Right lobe of liver (tissue), 6 donors: ENCODE measurements at regions not wholly inside any gene's neighbourhood (a gene's known extent, or its start where the extent isn't known, plus 50 kb on each side); places are given as distances from the start of the nearest gene placed in this dataset.

Source experiments
- ATAC-seq, 4 donors: fragments of 200-7000 bp; cut with Tn5 transposase; one replicate each; pipeline ENCODE4 v1.9.1; 2020; ENCODE audit warnings: mild to moderate bottlenecking in 4 of 4, moderate library complexity in 4 of 4
- DNase-seq, 3 donors: peaks; one replicate each; pipeline ENCODE4 v3.0.0-alpha.2; 2020
- H3K27ac ChIP-seq, 3 donors: fragments of 200-600 bp; one replicate each; pipeline ENCODE4 v1.8.0; 2022
- H3K27me3 ChIP-seq, 2 donors: fragments of 200-600 bp; one replicate each; pipeline ENCODE4 v1.8.0; 2022
- H3K36me3 ChIP-seq, 4 donors: fragments of 200-600 bp; sonication (generic) in 1 of 4; one replicate each; pipeline versions ENCODE4 v1.5.1 to v1.8.0; 2017 to 2022; ENCODE audit warnings: control low read depth in 1 of 4
- H3K4me1 ChIP-seq, 4 donors: fragments of 200-600 bp; sonication (generic) in 1 of 4; one replicate each; pipeline versions ENCODE4 v1.5.1 to v1.8.0; 2017 to 2022; ENCODE audit warnings: control low read depth in 1 of 4
- H3K4me3 ChIP-seq, 3 donors: fragments of 200-600 bp; one replicate each; pipeline ENCODE4 v1.8.0; 2022
- H3K9me3 ChIP-seq, 4 donors: fragments of 200-600 bp; sonication (generic) in 1 of 4; one replicate each; pipeline versions ENCODE4 v1.5.1 to v1.8.0; 2017 to 2022; ENCODE audit warnings: control low read depth in 1 of 4
- POLR2A ChIP-seq: fragments of 450-650 bp; IDR thresholded peaks from one replicate; pipeline ENCODE4 v1.6.1; 2017; ENCODE audit warnings: antibody characterized with exemption, mild to moderate bottlenecking
- WGBS: methylation state at CpG from one replicate; pipeline ENCODE4 v1.1.6; 2018; ENCODE audit warnings: low coverage, low lambda C conversion rate; ENCODE audit not compliant: insufficient coverage; ENCODE audit errors: missing lambda C conversion rate; 5-methylcytosine and 5-hydroxymethylcytosine counted together
- intact Hi-C, 2 donors: fragments of 100-400 bp; cut with DNase I; formaldehyde crosslinking; loops; one replicate each; pipeline versions ENCODE4 v1.11.2 to v1.14.1; 2022
- TF ChIP-seq, protein P1 (sequence below), 4 donors: fragments of 200-600 bp in 3 of 4; fragments of 450-650 bp in 1 of 4; IDR thresholded peaks; one replicate each; pipeline versions ENCODE4 v1.5.1 to v1.8.0; 2016 to 2022; ENCODE audit warnings: antibody characterized with exemption in 4 of 4, mild to moderate bottlenecking in 2 of 4
- donor health status: DM: no; HTN: yes; CAD: no.
- donor health status: DM: no; HTN: no; CAD: no.
- donor health status: DM: no; HTN: no; CAD: no.
- donor health status: DM: no; HTN: yes; CAD: no.
- donor health status: DM: no; HTN: yes; CAD: no.

DNA sequence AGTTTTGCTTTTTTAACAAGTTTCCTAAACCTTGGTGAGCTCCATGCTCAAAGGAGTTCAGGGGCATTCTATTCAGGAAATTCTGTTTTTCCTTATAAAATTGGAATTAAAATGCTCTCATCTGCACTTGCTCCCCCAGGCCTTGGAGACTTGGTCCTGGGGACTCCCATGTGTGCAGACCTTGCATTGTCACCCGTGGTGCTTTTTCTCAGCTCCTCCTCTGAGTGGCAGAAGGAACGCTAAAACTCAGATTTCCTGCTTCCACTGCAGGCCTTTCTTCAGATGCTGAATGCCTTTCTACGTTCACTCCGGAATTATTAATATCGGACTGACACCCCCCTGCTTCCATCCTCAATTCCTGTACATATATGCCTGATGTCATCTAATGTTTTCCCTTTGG lies 248.7 kb upstream of the RREB1 start:
- no peaks in the 10 kb centered on the region for H3K36me3 ChIP-seq
- WGBS = 72% methylated on average over 5 of the region's 5 CpGs
- H3K4me1 ChIP-seq = peaks cover 0 to 20% (median 12%) of the 10 kb centered on the region in 4 donors
- TF ChIP-seq, protein P1, sequence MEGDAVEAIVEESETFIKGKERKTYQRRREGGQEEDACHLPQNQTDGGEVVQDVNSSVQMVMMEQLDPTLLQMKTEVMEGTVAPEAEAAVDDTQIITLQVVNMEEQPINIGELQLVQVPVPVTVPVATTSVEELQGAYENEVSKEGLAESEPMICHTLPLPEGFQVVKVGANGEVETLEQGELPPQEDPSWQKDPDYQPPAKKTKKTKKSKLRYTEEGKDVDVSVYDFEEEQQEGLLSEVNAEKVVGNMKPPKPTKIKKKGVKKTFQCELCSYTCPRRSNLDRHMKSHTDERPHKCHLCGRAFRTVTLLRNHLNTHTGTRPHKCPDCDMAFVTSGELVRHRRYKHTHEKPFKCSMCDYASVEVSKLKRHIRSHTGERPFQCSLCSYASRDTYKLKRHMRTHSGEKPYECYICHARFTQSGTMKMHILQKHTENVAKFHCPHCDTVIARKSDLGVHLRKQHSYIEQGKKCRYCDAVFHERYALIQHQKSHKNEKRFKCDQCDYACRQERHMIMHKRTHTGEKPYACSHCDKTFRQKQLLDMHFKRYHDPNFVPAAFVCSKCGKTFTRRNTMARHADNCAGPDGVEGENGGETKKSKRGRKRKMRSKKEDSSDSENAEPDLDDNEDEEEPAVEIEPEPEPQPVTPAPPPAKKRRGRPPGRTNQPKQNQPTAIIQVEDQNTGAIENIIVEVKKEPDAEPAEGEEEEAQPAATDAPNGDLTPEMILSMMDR (IDR thresholded peaks at IDR 0.05) = no peak
- TF ChIP-seq POLR2A = no peak
- no peak overlapping the region for H3K27ac ChIP-seq
- H3K9me3 ChIP-seq = no peaks in the 10 kb centered on the region
- no peak overlapping the region for H3K4me3 ChIP-seq
- ATAC-seq (no peak), DNase-seq (peak in 1 of 3 donors; percentile 24)
- no peaks in the 10 kb centered on the region for H3K27me3 ChIP-seq
- intact Hi-C loops = no loop called here

DNA sequence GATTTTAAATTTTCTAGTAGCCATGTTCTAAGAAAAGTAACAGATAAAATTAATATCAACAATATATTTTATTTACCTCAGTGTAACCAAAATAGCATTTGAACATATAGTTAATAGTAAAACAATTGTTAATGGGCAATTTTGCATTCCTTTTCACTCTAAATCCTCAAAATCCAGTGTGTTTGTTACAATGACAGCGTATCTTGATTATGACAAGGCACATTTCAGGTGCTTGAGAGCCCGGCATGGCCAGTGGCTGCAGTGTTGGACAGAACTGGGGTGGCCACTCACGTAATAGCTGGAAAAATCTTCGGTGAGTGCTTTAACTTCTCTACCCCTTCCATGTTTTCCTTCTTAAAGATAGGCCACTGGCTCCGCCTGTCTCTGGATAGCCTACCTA lies 248.0 kb upstream of the RREB1 start:
- Histone ChIP-seq H3K9me3 (no peaks in the 10 kb centered on the region), H3K27ac (no peak overlapping the region), H3K36me3 (no peaks in the 10 kb centered on the region), H3K27me3 (no peaks in the 10 kb centered on the region), H3K4me3 (no peak overlapping the region), H3K4me1 (peaks cover 0 to 20% (median 12%) of the 10 kb centered on the region in 4 donors)
- no peak for TF ChIP-seq POLR2A
- TF ChIP-seq, protein P1 (IDR thresholded peaks at IDR 0.05) = no peak
- DNase-seq = peak in 1 of 3 donors; percentile 15
- 79% methylated on average over 5 of the region's 5 CpGs for WGBS
- intact Hi-C loops = no loop called here
- no peak for ATAC-seq

DNA sequence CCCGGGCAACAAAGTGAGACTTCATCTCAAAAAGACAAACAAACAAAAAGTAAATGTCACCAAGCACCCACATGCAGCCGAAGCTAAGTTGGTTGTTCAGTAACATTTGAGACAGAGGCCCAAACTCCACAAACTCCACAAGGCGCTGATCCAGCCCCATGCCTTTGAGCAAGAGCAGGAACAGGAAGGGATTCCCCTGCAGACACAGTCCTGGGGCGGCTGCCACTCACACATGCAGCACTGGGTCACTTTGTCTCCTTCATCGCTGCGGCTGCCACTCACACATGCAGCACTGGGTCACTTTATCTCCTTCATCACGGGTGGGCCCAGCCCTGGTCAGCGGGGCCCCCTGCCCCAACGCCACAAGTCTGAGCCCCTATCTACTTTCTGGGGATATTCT lies 246.9 kb upstream of the RREB1 start:
- intact Hi-C loops = no loop called here
- TF ChIP-seq, protein P1 (IDR thresholded peaks at IDR 0.05) = no peak
- TF ChIP-seq POLR2A = no peak
- H3K4me3 ChIP-seq = no peak overlapping the region
- H3K9me3 ChIP-seq = no peaks in the 10 kb centered on the region
- WGBS = 72% methylated on average over 8 of the region's 9 CpGs
- no peak for DNase-seq
- ATAC-seq = peak in 2 of 4 donors; percentile 22 to 44
- H3K27me3 ChIP-seq = no peaks in the 10 kb centered on the region
- H3K36me3 ChIP-seq = no peaks in the 10 kb centered on the region
- peak overlapping the region in 1 of 3 donors; percentile 66 for H3K27ac ChIP-seq
- peaks cover 0 to 20% (median 12%) of the 10 kb centered on the region in 4 donors for H3K4me1 ChIP-seq

DNA sequence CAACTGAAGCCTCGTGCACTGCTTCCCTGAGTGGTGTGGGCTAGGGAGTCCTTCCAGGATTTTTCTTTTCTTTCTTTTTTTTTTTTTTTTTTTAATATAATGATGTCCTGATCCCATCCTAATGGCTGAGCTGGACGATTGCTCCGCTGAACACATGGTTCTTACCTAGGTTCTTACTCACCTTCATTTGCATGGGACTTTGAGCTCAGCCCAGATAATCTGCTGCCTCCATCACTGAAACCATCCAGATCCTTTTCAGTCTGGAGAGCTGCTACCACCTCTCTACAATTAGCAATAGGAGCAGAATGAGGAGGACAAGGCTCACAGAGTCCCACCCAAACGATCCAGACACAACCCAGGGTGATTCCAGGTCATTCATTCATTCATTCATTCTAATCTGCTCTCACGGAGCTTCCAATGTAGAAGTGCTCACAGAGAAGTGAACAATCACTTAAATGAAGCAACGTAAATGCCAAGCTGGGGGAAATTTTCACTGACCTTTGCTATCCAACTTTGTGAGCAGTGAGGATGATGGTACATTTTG lies 246.3 kb upstream of the RREB1 start:
- Histone ChIP-seq H3K27ac (peak overlapping the region in 1 of 3 donors; percentile 66), H3K9me3 (no peaks in the 10 kb centered on the region), H3K4me3 (no peak overlapping the region), H3K27me3 (no peaks in the 10 kb centered on the region), H3K4me1 (peaks cover 0 to 20% (median 9%) of the 10 kb centered on the region in 4 donors), H3K36me3 (no peaks in the 10 kb centered on the region)
- WGBS = 72% methylated on average over 6 of the region's 6 CpGs
- DNase-seq (peak in 1 of 3 donors; percentile 29), ATAC-seq (peak in 2 of 4 donors; percentile 7 to 23)
- TF ChIP-seq, protein P1 (IDR thresholded peaks at IDR 0.05) = no peak
- no peak for TF ChIP-seq POLR2A
- intact Hi-C loops = no loop called here

DNA sequence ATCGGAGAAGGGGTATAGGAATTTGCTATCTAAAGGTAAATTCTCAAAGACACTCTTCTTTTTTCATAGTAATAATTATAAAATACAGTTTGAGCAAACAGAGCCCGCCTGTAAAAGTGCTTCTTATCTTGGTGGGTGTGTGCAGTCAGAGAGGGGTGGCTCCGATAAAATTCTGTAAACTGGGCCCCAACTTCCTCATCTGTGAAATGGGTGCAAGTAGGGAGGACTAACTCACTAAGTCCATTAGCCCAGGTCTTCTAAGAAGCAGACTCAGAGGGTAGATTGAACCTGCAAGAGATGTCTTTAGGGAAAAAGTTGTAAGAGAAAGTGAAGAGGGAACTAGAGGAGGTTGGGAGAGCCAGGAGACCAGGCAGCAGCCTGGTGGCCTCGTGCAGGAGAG lies 245.8 kb upstream of the RREB1 start:
- H3K36me3 ChIP-seq = no peaks in the 10 kb centered on the region
- H3K4me1 ChIP-seq = peaks cover 0 to 19% (median 7%) of the 10 kb centered on the region in 4 donors
- DNase-seq (no peak), ATAC-seq (no peak)
- intact Hi-C loops = no loop called here
- H3K9me3 ChIP-seq = no peaks in the 10 kb centered on the region
- 94% methylated on average over 3 of the region's 4 CpGs for WGBS
- H3K4me3 ChIP-seq = no peak overlapping the region
- no peak for TF ChIP-seq POLR2A
- TF ChIP-seq, protein P1 (IDR thresholded peaks at IDR 0.05) = no peak
- no peak overlapping the region for H3K27ac ChIP-seq
- H3K27me3 ChIP-seq = no peaks in the 10 kb centered on the region
